HG02970 (cell line): ENCODE measurements at regions not wholly inside any gene's neighbourhood (a gene's known extent, or its start where the extent isn't known, plus 50 kb on each side); places are given as distances from the start of the nearest gene placed in this dataset.
"Not testable (repeated sequence)": the region's sequence is repeated elsewhere in the genome, so short reads cannot be mapped to it uniquely, and the experiment has no call there.

ENCODE experiments used
- ATAC-seq: cut with Tn5 transposase; IDR thresholded peaks from one replicate; pipeline ENCODE4 v1.9.1; 2021; ENCODE audit warnings: mild to moderate bottlenecking, moderate library complexity, moderate number of reproducible peaks; ENCODE audit not compliant: unreplicated experiment, low FRiP score

DNA sequence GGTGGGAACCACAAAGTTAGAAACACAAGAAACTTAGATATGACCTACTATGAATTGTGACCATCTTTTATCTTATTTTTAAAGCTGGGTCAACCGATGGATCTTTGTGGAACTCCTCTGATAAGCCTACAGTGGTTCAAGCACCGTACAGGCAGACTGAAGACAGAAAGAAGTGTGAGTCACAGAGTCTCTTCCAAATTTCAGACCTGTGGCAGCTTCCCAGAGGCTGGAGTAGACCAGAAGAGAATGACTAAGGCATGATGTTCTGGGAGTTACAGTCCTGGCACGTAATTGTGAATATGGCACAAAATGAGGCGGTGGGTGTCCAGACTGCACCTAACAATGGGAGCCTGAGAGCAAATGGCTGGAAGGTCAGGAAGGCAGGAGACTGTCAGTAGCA lies 70.0 kb downstream of the LMO4 start:
- no peak for ATAC-seq

DNA sequence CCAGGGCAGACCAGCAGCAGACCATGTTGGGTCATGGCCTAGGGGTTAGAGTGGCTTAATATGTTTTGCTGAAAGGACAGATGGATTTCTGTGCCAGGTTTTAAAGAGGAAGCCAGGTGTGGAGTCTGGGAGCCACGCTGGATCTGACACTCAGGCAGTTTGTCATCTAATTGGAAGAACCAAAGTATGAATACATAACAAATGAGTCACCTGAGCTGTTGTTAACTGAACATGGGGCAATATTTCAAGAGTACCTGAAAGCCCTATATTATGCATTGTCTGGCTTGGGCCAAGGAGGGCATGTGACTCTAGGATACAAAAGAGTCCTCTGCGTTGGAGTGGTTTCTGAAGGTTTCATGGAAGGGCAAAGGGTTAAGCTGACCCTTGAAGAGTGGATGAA lies 70.6 kb downstream of the LMO4 start:
- no peak for ATAC-seq

DNA sequence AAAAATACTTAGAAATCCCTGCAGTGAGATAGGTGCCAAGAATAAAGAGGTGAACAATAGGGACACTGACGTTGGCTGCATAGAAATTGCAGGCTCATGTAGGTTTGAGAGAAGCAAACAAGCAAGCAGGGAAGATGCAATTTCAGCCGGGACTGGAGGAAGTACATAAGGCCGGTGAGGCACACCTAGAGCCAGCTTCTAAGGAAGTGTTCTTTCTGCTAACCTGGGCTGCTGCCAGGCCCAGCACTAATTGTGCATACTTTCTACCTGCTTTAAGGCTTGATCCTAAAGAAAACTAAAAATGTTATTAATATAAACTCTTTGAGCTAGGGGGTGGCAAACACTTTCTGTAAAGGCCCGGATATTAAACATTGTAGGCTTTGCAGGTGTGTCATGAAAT lies 71.0 kb downstream of the LMO4 start:
- ATAC-seq, result no peak

DNA sequence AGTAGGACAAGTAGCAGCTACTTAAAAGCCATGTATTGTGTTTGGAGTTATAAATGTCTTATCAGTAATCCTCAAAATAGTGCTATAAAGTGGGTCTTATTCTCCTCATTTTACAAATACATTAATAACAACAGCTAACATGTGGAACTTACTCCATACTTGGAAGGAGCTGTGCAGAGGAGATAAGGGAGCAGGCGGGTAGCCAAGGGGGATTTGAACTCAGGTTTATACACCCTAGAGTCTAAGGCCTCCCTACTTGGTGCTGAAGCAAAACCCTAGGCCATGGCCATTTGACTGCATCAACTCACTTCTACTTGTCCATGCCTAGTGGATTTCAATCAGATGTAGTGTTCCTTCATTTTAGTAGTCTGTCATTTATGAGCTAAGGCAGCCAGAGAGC lies 72.1 kb downstream of the LMO4 start:
- ATAC-seq, result no peak

DNA sequence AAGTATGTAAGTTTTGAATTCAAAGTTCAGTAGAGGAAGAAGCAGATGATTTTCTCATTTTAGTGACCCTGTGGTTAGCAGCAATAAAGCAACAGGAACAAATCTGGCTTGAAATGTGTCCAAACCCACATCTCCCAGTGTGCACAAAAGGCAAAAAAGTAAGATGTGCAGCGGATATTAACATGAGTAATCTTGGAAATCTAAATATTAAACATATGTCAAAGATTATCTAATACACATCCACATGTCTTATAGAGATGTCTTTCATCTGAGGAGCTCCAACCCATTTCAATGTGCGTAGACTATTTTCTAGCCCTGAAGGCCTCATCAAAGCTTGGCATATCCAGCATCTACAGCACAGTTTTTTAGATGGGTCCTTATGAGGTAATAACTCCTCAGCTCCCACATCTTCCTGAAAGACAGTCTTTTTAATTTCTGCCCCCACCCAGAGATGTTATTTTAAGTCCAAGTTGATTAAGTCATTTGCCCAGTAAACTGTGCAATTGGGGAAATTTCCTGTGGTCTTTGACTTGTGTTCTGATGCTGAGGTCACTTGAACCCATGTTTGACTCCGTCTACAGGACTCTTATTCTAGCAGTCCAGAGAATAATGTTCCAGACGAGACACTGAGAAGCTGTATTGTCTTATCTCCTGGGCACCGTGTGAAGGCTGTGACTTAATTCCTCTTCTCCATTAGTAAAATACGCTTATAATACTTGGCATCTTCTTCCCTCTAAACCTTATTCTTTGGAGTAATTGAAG lies 73.7 kb downstream of the LMO4 start:
- no peak for ATAC-seq

DNA sequence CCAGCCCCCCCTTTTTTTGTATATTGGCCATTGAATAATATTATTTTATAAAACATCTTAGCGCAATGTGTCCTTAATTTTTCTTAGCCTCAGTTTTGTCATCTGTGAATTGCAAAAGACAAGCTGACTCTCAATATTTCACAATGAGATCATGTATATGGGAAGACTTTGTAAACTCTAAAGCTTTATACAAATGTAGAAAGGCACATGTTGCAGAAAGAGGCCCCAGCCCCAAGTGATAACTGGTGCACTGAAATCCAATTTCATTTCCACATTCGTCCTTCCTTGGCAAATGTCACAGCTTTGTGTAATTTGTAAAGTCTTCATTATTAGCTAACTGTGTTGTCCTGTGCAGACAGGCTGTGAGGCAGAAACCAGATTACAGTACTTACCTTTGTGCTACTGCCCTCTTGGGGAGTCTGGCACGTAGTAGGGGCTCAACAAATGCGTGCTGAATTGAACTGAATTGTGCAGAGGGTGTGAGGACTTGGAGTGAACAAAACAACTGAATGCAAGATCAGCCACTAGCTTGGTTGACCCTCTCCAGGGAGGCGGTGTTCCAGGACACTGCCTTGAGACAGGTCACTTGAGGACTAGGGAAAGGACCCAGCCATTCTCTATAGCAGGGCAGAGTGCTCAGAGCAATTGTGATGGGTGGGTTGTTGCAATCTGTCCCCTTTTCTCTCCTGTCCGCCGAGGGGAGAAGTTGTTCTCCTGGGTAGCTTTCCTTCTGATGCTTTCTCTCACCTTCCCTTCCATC lies 74.6 kb downstream of the LMO4 start:
- ATAC-seq, result no peak

DNA sequence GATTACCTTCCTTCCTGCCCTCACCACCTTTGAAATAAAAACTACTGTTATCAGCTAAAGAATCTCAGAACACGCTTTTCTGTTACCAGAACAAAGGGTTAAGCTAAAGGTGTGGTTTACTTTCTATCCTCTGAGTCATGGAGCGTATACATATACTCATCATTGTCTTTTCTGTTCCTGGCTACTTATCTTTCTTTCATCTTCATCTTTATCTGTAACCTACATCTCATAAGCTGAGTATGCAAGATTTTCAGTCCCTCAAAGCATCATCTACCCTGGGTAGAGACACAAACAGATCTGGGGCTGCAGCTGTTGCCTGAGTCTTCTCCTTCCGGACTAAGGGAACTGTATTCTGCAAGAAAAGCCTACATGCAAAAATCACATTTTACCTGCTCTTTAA lies 75.6 kb downstream of the LMO4 start:
- no peak for ATAC-seq

DNA sequence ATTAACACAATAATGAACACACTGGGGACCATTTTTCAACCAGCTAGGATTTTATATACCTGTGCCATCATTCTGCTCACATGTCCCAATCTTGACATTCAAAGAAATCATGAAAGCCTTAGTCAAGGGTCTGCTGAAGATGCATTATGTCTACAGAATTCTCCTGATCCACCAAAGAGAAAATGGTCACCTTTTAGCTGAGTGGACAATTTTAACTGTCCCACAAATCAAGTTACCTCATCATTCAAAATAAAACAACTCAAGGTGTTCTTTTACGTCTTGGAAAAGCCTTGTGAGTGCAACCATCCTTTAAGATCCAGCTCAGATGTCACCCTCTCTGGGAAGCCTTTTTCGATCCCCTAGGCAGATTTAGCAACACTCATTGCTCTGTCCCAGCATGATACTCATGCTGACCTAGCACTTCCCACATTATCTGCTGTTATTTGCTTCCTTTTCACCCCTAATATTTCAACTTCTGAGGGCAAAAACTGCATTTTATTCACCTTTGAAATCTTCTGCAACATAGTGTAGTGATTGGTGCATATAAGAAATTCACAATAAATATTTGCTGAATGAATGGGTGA lies 80.1 kb downstream of the LMO4 start:
- ATAC-seq, result no peak

DNA sequence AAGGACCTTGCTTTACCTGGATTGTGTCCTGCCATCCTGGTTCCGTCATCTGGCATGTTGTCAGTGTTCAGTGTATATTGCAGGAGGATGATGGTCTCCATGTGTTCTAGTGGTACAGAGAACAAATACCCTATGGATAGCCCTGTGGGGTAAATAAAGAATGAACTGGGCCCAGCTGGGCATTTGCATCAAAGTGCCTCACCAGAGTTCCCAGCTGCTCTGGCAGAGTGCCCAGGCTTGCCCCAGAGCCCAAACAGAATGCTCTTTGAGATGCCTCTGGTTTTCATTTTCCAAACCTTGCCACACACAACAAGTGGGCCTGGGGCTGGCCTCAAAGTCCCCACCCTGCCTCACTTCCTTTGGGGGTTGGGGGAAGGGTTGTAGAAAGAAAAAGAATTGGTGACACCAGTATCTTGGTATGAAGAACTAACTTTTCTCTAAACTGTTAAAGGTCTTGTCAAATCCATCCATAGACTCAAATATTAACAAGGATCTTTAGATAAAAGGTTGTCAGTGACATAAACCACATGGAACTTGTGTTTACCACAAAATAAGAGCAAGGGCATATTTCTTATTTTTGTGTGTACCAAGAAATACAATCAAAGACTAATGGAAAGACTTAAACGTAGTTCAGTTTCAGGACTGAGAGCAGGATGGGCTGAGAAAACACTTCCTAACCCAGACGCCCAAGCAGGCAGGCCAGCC lies 82.2 kb downstream of the LMO4 start:
- ATAC-seq, result no peak

DNA sequence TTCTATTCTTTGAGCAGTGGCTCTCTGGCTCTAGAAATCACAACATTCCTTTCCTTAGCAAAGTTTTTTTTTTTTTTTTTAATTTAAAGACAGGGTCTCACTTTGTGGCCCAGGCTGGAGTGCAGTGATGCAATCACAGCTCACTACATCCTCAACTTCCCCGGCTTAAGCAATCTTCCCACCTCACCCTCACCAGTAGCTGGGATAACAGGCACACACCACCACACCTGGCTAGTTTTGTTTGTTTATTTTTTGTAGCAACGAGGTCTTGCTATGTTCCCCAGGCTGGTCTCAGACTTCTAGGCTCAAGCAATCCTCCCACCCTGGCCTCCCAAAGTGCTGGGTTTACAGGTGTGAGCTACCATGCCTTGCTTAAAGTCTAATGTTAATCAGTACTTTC lies 85.2 kb downstream of the LMO4 start:
- not testable (repeated sequence) for ATAC-seq

DNA sequence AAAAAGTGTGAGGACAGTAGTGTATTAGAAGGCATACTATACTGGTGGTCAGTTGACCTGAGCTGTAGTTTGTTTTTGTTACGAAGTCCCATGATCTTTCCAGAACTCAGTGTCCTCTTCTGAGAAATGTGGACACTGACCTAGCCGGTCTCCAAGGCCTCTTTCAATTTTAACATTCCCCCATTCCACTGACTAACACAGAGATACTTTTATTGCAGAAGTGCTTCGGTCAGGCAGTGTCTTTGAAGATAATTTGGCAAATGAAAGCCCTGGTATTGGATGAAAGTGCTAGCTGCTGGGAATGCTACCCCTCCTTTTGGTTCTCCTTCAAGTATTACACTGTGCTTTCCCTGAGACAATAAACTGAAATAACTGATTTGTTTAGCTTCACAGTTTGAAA lies 89.4 kb downstream of the LMO4 start:
- ATAC-seq, result no peak

DNA sequence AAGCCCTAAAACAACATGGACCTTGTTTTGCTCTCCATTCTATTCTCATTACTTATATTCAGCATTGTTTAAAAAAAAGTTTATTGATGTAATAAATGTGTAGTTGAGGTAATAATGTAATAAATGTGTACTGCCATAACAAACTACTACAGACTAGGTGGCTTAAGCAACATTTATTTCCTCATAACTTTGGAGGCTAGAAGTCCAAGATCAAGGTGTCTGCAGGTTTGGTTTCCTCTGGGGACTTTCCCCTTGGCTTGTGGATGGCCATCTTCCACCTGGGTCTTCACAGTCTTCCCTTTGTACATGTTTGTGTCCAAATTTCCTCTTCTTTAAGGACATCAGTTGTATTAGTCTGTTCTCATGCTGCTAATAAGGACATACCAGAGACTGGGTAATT lies 93.1 kb downstream of the LMO4 start:
- ATAC-seq, result no peak

DNA sequence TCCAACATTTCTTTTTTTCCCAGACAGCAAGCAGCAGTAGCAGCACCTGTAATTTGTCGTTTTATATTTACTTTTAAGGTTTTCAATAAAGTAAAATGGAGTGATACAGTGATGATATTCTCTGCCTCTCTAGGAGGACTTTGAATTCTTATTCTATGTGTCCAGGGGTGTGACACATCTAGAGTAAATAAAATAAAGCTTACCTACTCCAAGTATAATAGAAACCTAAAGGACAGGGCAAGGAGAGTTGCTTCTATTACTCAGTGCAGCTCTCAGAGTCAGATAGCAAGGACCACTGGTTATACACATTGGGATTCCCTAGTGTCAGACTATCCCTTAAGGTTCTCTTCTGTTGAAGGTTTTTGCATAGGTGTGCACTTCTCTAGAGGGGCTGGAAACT lies 95.9 kb downstream of the LMO4 start:
- ATAC-seq, result no peak

DNA sequence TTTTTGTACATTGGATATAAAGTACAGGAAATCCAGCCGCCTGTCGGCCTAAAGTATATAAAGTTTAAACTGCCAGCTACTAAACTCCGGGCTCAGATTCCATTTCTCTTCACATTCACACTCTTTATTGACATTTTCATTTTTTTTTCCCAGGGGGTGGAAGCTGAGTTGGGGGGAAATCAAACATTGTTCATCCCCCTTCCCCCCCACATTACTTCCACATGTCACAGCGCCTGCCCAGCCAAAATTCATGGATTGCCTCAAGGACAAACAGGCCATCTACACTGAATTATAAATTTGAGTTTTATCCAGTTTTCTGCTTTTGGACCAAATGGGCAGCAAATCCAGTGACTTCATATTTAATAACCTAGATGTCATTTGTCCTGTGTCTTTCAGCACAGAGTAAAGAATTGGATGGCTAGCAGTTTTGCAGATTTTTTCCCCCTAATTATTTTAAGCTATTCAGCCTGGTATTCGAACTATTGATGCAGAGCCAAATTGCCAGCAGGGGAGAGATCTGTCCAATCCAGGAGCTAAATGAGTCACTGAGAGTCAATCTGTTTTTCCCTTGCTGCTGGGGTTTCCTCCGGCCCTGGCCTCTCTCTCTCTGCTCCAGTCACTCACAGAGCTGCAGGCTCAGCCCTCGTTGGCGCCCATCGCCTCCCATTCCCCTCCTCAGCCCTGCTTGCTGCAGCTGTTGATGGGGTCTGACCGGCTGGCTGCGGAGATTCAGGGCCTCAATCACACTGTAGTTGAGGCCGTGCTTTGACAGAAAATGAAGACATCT lies 98.0 kb downstream of the LMO4 start:
- ATAC-seq, result no peak

DNA sequence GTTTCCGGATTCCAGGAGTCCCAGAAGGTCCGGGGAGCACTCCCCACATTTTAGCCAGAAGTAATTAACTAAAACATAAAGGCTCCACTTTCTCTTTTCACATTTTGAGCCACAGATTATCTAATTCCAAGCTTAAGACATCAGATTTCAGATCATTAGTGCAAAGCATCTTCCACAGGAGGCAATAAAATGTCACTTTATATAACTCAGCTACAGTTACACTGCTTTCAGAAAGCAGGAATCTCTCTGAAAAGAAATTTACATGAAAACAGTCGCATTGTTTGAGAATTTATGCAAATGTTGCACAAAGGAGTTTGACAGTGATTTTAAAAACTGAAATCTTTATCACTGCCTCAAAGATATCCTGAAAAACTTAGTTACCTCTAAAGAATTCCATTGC lies 99.7 kb downstream of the LMO4 start:
- ATAC-seq, result no peak

DNA sequence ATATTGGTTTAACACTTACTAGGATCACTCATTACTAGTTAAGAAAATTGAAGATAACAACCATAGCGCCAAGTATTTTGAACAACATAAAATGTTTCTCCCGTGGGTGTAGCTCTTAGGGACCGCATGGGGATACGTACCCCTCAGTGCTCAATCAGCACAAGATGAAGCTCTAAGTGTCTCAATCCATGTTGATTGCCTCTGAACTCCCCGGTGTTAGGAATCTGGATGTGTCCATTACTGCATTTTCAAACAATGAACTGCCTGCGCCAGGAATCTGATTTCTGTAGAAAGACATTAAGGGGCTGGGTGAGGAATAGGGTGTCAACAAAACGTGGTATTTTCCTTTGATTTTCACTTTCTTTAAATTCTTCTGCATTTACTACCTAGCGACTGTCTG lies 100.2 kb downstream of the LMO4 start:
- ATAC-seq, result no peak

DNA sequence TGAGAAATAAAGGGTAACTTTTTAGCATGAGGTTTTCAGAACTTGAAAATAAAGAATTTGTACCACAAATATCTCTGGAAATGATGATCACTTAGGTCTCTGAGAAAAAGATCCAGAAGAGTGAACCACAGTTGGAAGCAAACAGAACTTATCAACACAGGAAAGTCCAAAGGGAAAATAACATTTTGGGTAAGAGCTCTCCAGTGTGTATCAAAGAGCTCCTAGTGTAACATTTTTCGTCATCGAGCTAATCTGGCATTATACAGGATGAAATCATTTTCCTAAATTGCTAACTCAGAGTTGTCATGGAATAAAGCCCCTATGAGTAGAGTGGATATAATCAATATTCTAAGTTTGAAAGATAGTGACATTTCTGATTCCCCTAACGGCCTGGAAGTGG lies 104.0 kb downstream of the LMO4 start:
- ATAC-seq, result no peak

DNA sequence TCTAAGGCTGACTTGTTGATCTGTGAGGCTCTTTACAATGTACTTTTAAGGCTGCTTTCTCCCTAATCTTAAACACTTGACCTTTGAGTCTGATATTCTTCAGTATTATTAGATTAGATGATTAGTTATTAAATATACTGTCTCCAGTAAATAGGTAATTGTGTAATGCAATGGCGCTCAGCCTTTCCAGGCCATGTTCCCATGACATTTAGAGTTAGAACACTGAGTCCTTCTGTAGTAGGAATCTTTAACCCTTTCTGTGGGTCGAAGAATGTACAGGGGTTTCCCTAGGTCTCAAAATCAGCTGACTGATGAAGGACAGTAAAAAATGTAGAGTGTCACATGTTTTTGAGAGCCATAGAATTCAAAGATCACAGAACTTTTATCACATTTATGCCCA lies 104.4 kb downstream of the LMO4 start:
- ATAC-seq, result not testable (repeated sequence)

DNA sequence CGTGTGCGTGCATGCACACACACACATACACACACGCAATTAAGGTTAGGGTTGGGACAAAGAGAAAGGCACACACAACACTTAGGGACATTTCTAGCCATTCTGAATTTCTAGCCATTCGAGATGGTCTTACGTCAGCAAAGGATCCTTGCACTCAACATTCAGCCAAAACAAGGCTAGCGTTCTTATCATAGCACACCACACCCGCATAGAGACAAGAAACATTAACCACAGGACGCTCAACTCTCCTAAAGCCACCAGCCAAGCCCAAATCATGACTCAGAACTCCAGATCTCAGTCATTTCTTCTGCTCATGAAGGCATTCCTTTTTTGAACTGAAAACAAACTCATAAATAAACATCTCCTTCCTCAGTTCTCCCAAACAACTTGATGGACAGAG lies 106.8 kb downstream of the LMO4 start:
- ATAC-seq, result no peak

DNA sequence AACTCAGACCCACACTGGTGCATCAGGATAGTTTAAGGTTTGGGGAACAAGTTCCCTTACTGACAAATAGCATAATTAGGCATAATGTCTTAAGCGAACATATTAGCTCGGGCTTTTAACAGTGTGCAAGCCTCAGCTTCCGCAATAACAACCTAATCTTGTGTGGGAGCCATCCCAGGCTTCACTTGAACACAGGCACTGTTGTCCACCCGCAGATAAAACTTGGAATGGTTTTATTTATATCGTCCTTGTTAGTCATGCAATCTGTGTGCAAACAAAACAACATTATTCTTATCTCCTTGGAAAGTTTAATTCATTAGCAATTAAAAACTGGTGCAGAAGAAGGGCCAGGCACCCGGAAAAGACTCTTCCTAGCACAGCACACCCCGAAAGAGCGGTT lies 107.4 kb downstream of the LMO4 start:
- ATAC-seq, result not testable (repeated sequence)
